Activated naive CD8-positive, alpha-beta T cell treated with anti-CD3 and anti-CD28 coated beads, Interleukin-2, amount 10 ng/mL, durations not matched to agents 7 days and 5 days (primary cell): ENCODE measurements at regions not wholly inside any gene's neighbourhood (a gene's known extent, or its start where the extent isn't known, plus 50 kb on each side); places are given as distances from the start of the nearest gene placed in this dataset.

Source experiments
- ATAC-seq: fragments of 150-1000 bp; cut with Tn5 transposase; one replicate; pipeline ENCODE4 v1.10.0; 2021; ENCODE audit warnings: low read depth, moderate library complexity
- POLR2A ChIA-PET: fragments of 350-600 bp; sonication (Branson Sonifier 250); formaldehyde crosslinking; loops from one replicate; lab custom pipeline; 2021; ENCODE audit warnings: antibody characterized with exemption; lab: Charles Lee
- DNase-seq: peaks from one replicate; pipeline ENCODE4 v3.0.0; 2021
- H3K27ac Mint-ChIP-seq: one replicate; pipeline ENCODE4 v1.8.0; 2022; ENCODE audit warnings: mild to moderate bottlenecking, mixed read lengths
- H3K27me3 Mint-ChIP-seq: one replicate; pipeline ENCODE4 v1.8.0; 2022; ENCODE audit warnings: mild to moderate bottlenecking, moderate library complexity, mixed read lengths
- H3K36me3 Mint-ChIP-seq: one replicate; pipeline ENCODE4 v1.8.0; 2021; ENCODE audit warnings: mild to moderate bottlenecking, mixed read lengths
- H3K4me1 Mint-ChIP-seq: one replicate; pipeline ENCODE4 v1.8.0; 2021; ENCODE audit warnings: mixed read lengths
- H3K4me3 Mint-ChIP-seq: one replicate; pipeline ENCODE4 v1.8.0; 2022; ENCODE audit warnings: mild to moderate bottlenecking, moderate library complexity, mixed read lengths
- H3K9me3 Mint-ChIP-seq: one replicate; pipeline ENCODE4 v1.8.0; 2021; ENCODE audit warnings: mixed read lengths

- no peak overlapping the region for H3K4me3 Mint-ChIP-seq
- no peaks in the 10 kb centered on the region for H3K36me3 Mint-ChIP-seq
Observed at GRCh38 chr2:45193581-45193980, 184.3 kb upstream of the SIX2 start.

GRCh38 chr2:45192991-45193390, 183.7 kb upstream of the SIX2 start:
- POLR2A ChIA-PET = no interaction called here
- Mint-ChIP-seq H3K9me3 (no peaks in the 10 kb centered on the region), H3K27me3 (peaks cover 29% of the 10 kb centered on the region), H3K36me3 (no peaks in the 10 kb centered on the region), H3K4me3 (no peak overlapping the region), H3K4me1 (no peaks in the 10 kb centered on the region), H3K27ac (no peak overlapping the region)
- DNase-seq (no peak), ATAC-seq (no peak)

More at GRCh38 chr2:45193581-45193980, 184.3 kb upstream of the SIX2 start:
- DNase-seq (no peak), ATAC-seq (no peak)
- Mint-ChIP-seq H3K27me3 (peaks cover 24% of the 10 kb centered on the region), H3K9me3 (no peaks in the 10 kb centered on the region), H3K27ac (no peak overlapping the region), H3K4me1 (no peaks in the 10 kb centered on the region)
- POLR2A ChIA-PET = no interaction called here

GRCh38 chr2:45192481-45192880, 183.2 kb upstream of the SIX2 start:
- Mint-ChIP-seq H3K27ac (no peak overlapping the region), H3K36me3 (no peaks in the 10 kb centered on the region), H3K9me3 (no peaks in the 10 kb centered on the region), H3K4me3 (no peak overlapping the region), H3K4me1 (no peaks in the 10 kb centered on the region), H3K27me3 (peaks cover 30% of the 10 kb centered on the region)
- ATAC-seq (no peak), DNase-seq (no peak)
- POLR2A ChIA-PET = no interaction called here

GRCh38 chr2:45191976-45192375, 182.7 kb upstream of the SIX2 start:
- H3K4me3 Mint-ChIP-seq = no peak overlapping the region
- no peaks in the 10 kb centered on the region for H3K4me1 Mint-ChIP-seq
- no peak for DNase-seq
- no peak for ATAC-seq
- H3K27me3 Mint-ChIP-seq = peaks cover 27% of the 10 kb centered on the region
- no peaks in the 10 kb centered on the region for H3K9me3 Mint-ChIP-seq
- no peak overlapping the region for H3K27ac Mint-ChIP-seq
- POLR2A ChIA-PET = no interaction called here
- H3K36me3 Mint-ChIP-seq = no peaks in the 10 kb centered on the region

- Mint-ChIP-seq H3K27ac (no peak overlapping the region), H3K9me3 (no peaks in the 10 kb centered on the region), H3K27me3 (peaks cover 24% of the 10 kb centered on the region), H3K4me3 (no peak overlapping the region), H3K36me3 (no peaks in the 10 kb centered on the region), H3K4me1 (no peaks in the 10 kb centered on the region)
- ATAC-seq (no peak), DNase-seq (no peak)
- POLR2A ChIA-PET = no interaction called here
Observed at GRCh38 chr2:45191146-45191863, 182.1 kb upstream of the SIX2 start.

- no peaks in the 10 kb centered on the region for H3K36me3 Mint-ChIP-seq
- DNase-seq = no peak
- peaks cover 18% of the 10 kb centered on the region for H3K27me3 Mint-ChIP-seq
Observed at GRCh38 chr2:45190481-45190942, 181.3 kb upstream of the SIX2 start.

GRCh38 chr2:45184606-45185005, 175.4 kb upstream of the SIX2 start:
- Mint-ChIP-seq H3K27me3 (peaks cover 17% of the 10 kb centered on the region), H3K27ac (no peak overlapping the region), H3K9me3 (no peaks in the 10 kb centered on the region), H3K36me3 (no peaks in the 10 kb centered on the region), H3K4me3 (no peak overlapping the region), H3K4me1 (no peaks in the 10 kb centered on the region)
- ATAC-seq (no peak), DNase-seq (no peak)
- POLR2A ChIA-PET = no interaction called here

More at GRCh38 chr2:45190481-45190942, 181.3 kb upstream of the SIX2 start:
- ATAC-seq = no peak
- Mint-ChIP-seq H3K4me3 (no peak overlapping the region), H3K4me1 (no peaks in the 10 kb centered on the region), H3K27ac (no peak overlapping the region), H3K9me3 (no peaks in the 10 kb centered on the region)
- POLR2A ChIA-PET = no interaction called here

GRCh38 chr2:45182667-45183295, 173.5 kb upstream of the SIX2 start:
- Mint-ChIP-seq H3K27me3 (peaks cover 11% of the 10 kb centered on the region), H3K4me3 (no peak overlapping the region), H3K4me1 (no peaks in the 10 kb centered on the region), H3K27ac (no peak overlapping the region), H3K9me3 (no peaks in the 10 kb centered on the region), H3K36me3 (no peaks in the 10 kb centered on the region)
- POLR2A ChIA-PET = no interaction called here
- no peak for DNase-seq
- no peak for ATAC-seq

GRCh38 chr2:45180779-45181178, 171.5 kb upstream of the SIX2 start:
- ATAC-seq = no peak
- peaks cover 15% of the 10 kb centered on the region for H3K27me3 Mint-ChIP-seq
- no peaks in the 10 kb centered on the region for H3K36me3 Mint-ChIP-seq
- POLR2A ChIA-PET = no interaction called here
- peaks cover 2% of the 10 kb centered on the region for H3K9me3 Mint-ChIP-seq
- H3K4me3 Mint-ChIP-seq = no peak overlapping the region
- H3K27ac Mint-ChIP-seq = no peak overlapping the region
- no peaks in the 10 kb centered on the region for H3K4me1 Mint-ChIP-seq
- DNase-seq = no peak

GRCh38 chr2:45180033-45180746, 170.9 kb upstream of the SIX2 start:
- DNase-seq (no peak), ATAC-seq (no peak)
- no peak overlapping the region for H3K4me3 Mint-ChIP-seq
- H3K4me1 Mint-ChIP-seq = no peaks in the 10 kb centered on the region
- no peak overlapping the region for H3K27ac Mint-ChIP-seq
- H3K36me3 Mint-ChIP-seq = no peaks in the 10 kb centered on the region
- POLR2A ChIA-PET = no interaction called here
- peaks cover 15% of the 10 kb centered on the region for H3K27me3 Mint-ChIP-seq
- H3K9me3 Mint-ChIP-seq = peaks cover 2% of the 10 kb centered on the region

- no peak overlapping the region for H3K4me3 Mint-ChIP-seq
- peaks cover 20% of the 10 kb centered on the region for H3K27me3 Mint-ChIP-seq
Observed at GRCh38 chr2:45178854-45179253, 169.6 kb upstream of the SIX2 start.

GRCh38 chr2:45178359-45178758, 169.1 kb upstream of the SIX2 start:
- Mint-ChIP-seq H3K4me1 (no peaks in the 10 kb centered on the region), H3K36me3 (no peaks in the 10 kb centered on the region), H3K27ac (no peak overlapping the region), H3K9me3 (peaks cover 2% of the 10 kb centered on the region), H3K4me3 (no peak overlapping the region), H3K27me3 (peaks cover 21% of the 10 kb centered on the region)
- ATAC-seq (no peak), DNase-seq (no peak)
- POLR2A ChIA-PET = no interaction called here

More at GRCh38 chr2:45178854-45179253, 169.6 kb upstream of the SIX2 start:
- no peak overlapping the region for H3K27ac Mint-ChIP-seq
- H3K36me3 Mint-ChIP-seq = no peaks in the 10 kb centered on the region
- H3K4me1 Mint-ChIP-seq = no peaks in the 10 kb centered on the region
- H3K9me3 Mint-ChIP-seq = peaks cover 2% of the 10 kb centered on the region
- POLR2A ChIA-PET = no interaction called here
- no peak for DNase-seq
- ATAC-seq = no peak

- Mint-ChIP-seq H3K27me3 (peaks cover 23% of the 10 kb centered on the region), H3K4me1 (no peaks in the 10 kb centered on the region), H3K27ac (no peak overlapping the region), H3K36me3 (no peaks in the 10 kb centered on the region), H3K4me3 (no peak overlapping the region), H3K9me3 (peaks cover 2% of the 10 kb centered on the region)
- ATAC-seq (no peak), DNase-seq (no peak)
- POLR2A ChIA-PET = no interaction called here
Observed at GRCh38 chr2:45177870-45178269, 168.6 kb upstream of the SIX2 start.

GRCh38 chr2:45176390-45176789, 167.1 kb upstream of the SIX2 start:
- DNase-seq (no peak), ATAC-seq (no peak)
- Mint-ChIP-seq H3K9me3 (peaks cover 2% of the 10 kb centered on the region), H3K4me3 (no peak overlapping the region), H3K4me1 (no peaks in the 10 kb centered on the region), H3K36me3 (no peaks in the 10 kb centered on the region), H3K27me3 (peaks cover 35% of the 10 kb centered on the region), H3K27ac (no peak overlapping the region)
- POLR2A ChIA-PET = no interaction called here
